ENCODE measurements at regions not wholly inside any gene's neighbourhood (a gene's known extent, or its start where the extent isn't known, plus 50 kb on each side); places are given as distances from the start of the nearest gene placed in this dataset.

- Histone ChIP-seq H3K9ac (ENCODE audit: extremely low read depth, low read length, poor library complexity, severe bottlenecking) (no peak overlapping the region), H3K4me3 (ENCODE audit: low read length) (no peak overlapping the region), H3K27ac (ENCODE audit: low read depth, low read length) (no peak overlapping the region), H3K4me1 (ENCODE audit: control insufficient read depth, insufficient read depth, low read length) (no peaks in the 10 kb centered on the region), H3K36me3 (ENCODE audit: control insufficient read depth, insufficient read depth, low read length) (no peaks in the 10 kb centered on the region), H3K9me3 (ENCODE audit: control insufficient read depth, low read length) (no peaks in the 10 kb centered on the region), H3K27me3 (ENCODE audit: control insufficient read depth, insufficient read depth, low read length, poor library complexity, severe bottlenecking) (no peaks in the 10 kb centered on the region)
- no peaks in the 10 kb centered on the region for H3K27me3 Mint-ChIP-seq (ENCODE audit: insufficient read depth)
- peaks cover under 1% of the 10 kb centered on the region for H3K9me3 Mint-ChIP-seq
- H3K4me3 Mint-ChIP-seq: no peak overlapping the region
- H3K27ac Mint-ChIP-seq: no peak overlapping the region
- H3K36me3 Mint-ChIP-seq (ENCODE audit: low read depth): no peaks in the 10 kb centered on the region
- no peak for TF ChIP-seq CTCF (conservative IDR thresholded peaks at IDR 0.05)
- no peak for DNase-seq
- peaks cover 3% of the 10 kb centered on the region for H3K4me1 Mint-ChIP-seq
Measured at GRCh38 chr6:140462076-140462452, 1087.6 kb upstream of the CITED2 start.

- no peak for TF ChIP-seq CTCF (conservative IDR thresholded peaks at IDR 0.05)
- H3K36me3 ChIP-seq (ENCODE audit: control insufficient read depth, insufficient read depth, low read length): no peaks in the 10 kb centered on the region
- no peak overlapping the region for H3K9ac ChIP-seq (ENCODE audit: extremely low read depth, low read length, poor library complexity, severe bottlenecking)
- Mint-ChIP-seq H3K36me3 (ENCODE audit: low read depth) (no peaks in the 10 kb centered on the region), H3K4me3 (no peak overlapping the region), H3K4me1 (peaks cover 3% of the 10 kb centered on the region), H3K27me3 (ENCODE audit: insufficient read depth) (no peaks in the 10 kb centered on the region), H3K9me3 (no peaks in the 10 kb centered on the region), H3K27ac (no peak overlapping the region)
- H3K4me3 ChIP-seq (ENCODE audit: low read length): no peak overlapping the region
- no peaks in the 10 kb centered on the region for H3K4me1 ChIP-seq (ENCODE audit: control insufficient read depth, insufficient read depth, low read length)
- WGBS, 2 experiments (ENCODE audit: insufficient coverage in 1 of 2, insufficient read length in 1 of 2): 92% methylated on average over 1 of the region's 1 CpG; no CpG with 5 or more reads in 1 of the 2 experiments
- H3K9me3 ChIP-seq (ENCODE audit: control insufficient read depth, low read length): no peaks in the 10 kb centered on the region
- H3K27ac ChIP-seq (ENCODE audit: low read depth, low read length): no peak overlapping the region
- no peak for DNase-seq
- H3K27me3 ChIP-seq (ENCODE audit: control insufficient read depth, insufficient read depth, low read length, poor library complexity, severe bottlenecking): no peaks in the 10 kb centered on the region
Measured at GRCh38 chr6:140460267-140460666, 1085.8 kb upstream of the CITED2 start.

GRCh38 chr6:140459209-140459608, 1084.8 kb upstream of the CITED2 start:
- no peaks in the 10 kb centered on the region for H3K36me3 ChIP-seq (ENCODE audit: control insufficient read depth, insufficient read depth, low read length)
- no peaks in the 10 kb centered on the region for H3K27me3 ChIP-seq (ENCODE audit: control insufficient read depth, insufficient read depth, low read length, poor library complexity, severe bottlenecking)
- Mint-ChIP-seq H3K27me3 (ENCODE audit: insufficient read depth) (no peaks in the 10 kb centered on the region), H3K36me3 (ENCODE audit: low read depth) (no peaks in the 10 kb centered on the region), H3K4me1 (peaks cover 3% of the 10 kb centered on the region), H3K4me3 (no peak overlapping the region), H3K9me3 (no peaks in the 10 kb centered on the region), H3K27ac (no peak overlapping the region)
- TF ChIP-seq CTCF (conservative IDR thresholded peaks at IDR 0.05): no peak
- H3K9me3 ChIP-seq (ENCODE audit: control insufficient read depth, low read length): no peaks in the 10 kb centered on the region
- H3K9ac ChIP-seq (ENCODE audit: extremely low read depth, low read length, poor library complexity, severe bottlenecking): no peak overlapping the region
- H3K27ac ChIP-seq (ENCODE audit: low read depth, low read length): peak overlapping the region; percentile 67
- no peaks in the 10 kb centered on the region for H3K4me1 ChIP-seq (ENCODE audit: control insufficient read depth, insufficient read depth, low read length)
- H3K4me3 ChIP-seq (ENCODE audit: low read length): no peak overlapping the region
- DNase-seq: no peak
- WGBS, 2 experiments (ENCODE audit: insufficient coverage in 1 of 2, insufficient read length in 1 of 2): 89% methylated on average over 2 of the region's 2 CpGs; no CpG with 5 or more reads in 1 of the 2 experiments

Data from endodermal cell (in vitro differentiated cells).